SK-N-SH (cell line): ENCODE measurements at regions not wholly inside any gene's neighbourhood (a gene's known extent, or its start where the extent isn't known, plus 50 kb on each side); places are given as distances from the start of the nearest gene placed in this dataset.

Experiments used
- CTCF ChIA-PET: fragments of 300-600, 350-600 bp; formaldehyde crosslinking; extraction: SDS; loops from one replicate; lab custom pipeline; 2021; lab: Yijun Ruan, JAX
- POLR2A ChIA-PET: fragments of 350-600 bp; sonication (Branson Sonifier 250); formaldehyde crosslinking; extraction: SDS; loops from one replicate; lab custom pipeline; 2020; ENCODE audit warnings: antibody characterized with exemption, inconsistent platforms; lab: Yijun Ruan, JAX
- DNase-seq: peaks from one replicate; pipeline ENCODE4 v3.0.0; 2012
- H2AFZ ChIP-seq: fragments of 200-600 bp; sonication (generic); 2 replicates; pipeline ENCODE4 v1.8.1; 2016; ENCODE audit warnings: antibody characterized with exemption, mild to moderate bottlenecking, low read depth
- H3F3A ChIP-seq: fragments of 200-600 bp; sonication (generic); replicated peaks from 2 replicates; pipeline ENCODE3; 2016; ENCODE audit warnings: antibody characterized with exemption, mild to moderate bottlenecking; ENCODE audit not compliant: insufficient read depth
- H3K27ac ChIP-seq, 2 experiments: fragments of 200-500 bp in 1 of 2; fragments of 200-600 bp in 1 of 2; sonication (Bioruptor generic) in 1 of 2; sonication (generic), shearing (Covaris generic) in 1 of 2; 2 replicates each; pipeline versions ENCODE4 v1.5.1 to v1.6.1; 2014 to 2016; ENCODE audit warnings: low read depth in 2 of 2, inconsistent platforms in 1 of 2, low read length in 1 of 2, mild to moderate bottlenecking in 1 of 2, mixed read lengths in 1 of 2
- H3K27me3 ChIP-seq: fragments of 200-600 bp; sonication (generic), shearing (Covaris generic); 2 replicates; pipeline ENCODE4 v1.6.1; 2016; ENCODE audit warnings: mixed run types; ENCODE audit not compliant: insufficient read depth
- H3K36me3 ChIP-seq, 2 experiments: fragments of 200-500 bp in 1 of 2; fragments of 200-600 bp in 1 of 2; sonication (Bioruptor generic) in 1 of 2; sonication (generic) in 1 of 2; replicated peaks in 1 of 2; 2 replicates each; pipeline versions ENCODE3 to v1.5.1; 2014 to 2016; ENCODE audit warnings: low read length in 1 of 2, mild to moderate bottlenecking in 1 of 2; ENCODE audit not compliant: insufficient read depth in 2 of 2, control insufficient read depth in 1 of 2
- H3K4me1 ChIP-seq, 2 experiments: fragments of 200-500 bp in 1 of 2; fragments of 200-600 bp in 1 of 2; sonication (Bioruptor generic) in 1 of 2; sonication (generic), shearing (Covaris generic) in 1 of 2; 2 replicates each; pipeline versions ENCODE4 v1.5.1 to v1.6.1; 2014 to 2016; ENCODE audit warnings: low read depth in 1 of 2, low read length in 1 of 2, mixed run types in 1 of 2; ENCODE audit not compliant: insufficient read depth in 2 of 2, control insufficient read depth in 1 of 2
- H3K4me2 ChIP-seq: fragments of 200-600 bp; sonication (generic), shearing (Covaris generic); 2 replicates; pipeline ENCODE4 v1.6.1; 2017; ENCODE audit warnings: mixed run types
- H3K4me3 ChIP-seq, 2 experiments: fragments of 200-500 bp in 1 of 2; fragments of 200-600 bp in 1 of 2; sonication (Bioruptor generic) in 1 of 2; sonication (generic), shearing (Covaris generic) in 1 of 2; 2 replicates each; pipeline versions ENCODE4 v1.5.1 to v1.8.1; 2014 to 2016; ENCODE audit warnings: low read depth in 2 of 2, inconsistent platforms in 1 of 2, low read length in 1 of 2, mild to moderate bottlenecking in 1 of 2, mixed read lengths in 1 of 2, moderate library complexity in 1 of 2
- H3K79me2 ChIP-seq: fragments of 200-600 bp; sonication (generic); 2 replicates; pipeline ENCODE4 v1.8.1; 2017; ENCODE audit warnings: mild to moderate bottlenecking; ENCODE audit not compliant: insufficient read depth
- H3K9ac ChIP-seq: fragments of 200-600 bp; sonication (generic); 2 replicates; pipeline ENCODE4 v1.6.1; 2017; ENCODE audit warnings: mixed run types
- H3K9me2 ChIP-seq: fragments of 200-600 bp; sonication (generic); 2 replicates; pipeline ENCODE4 v1.6.1; 2017; ENCODE audit warnings: mixed run types
- H3K9me3 ChIP-seq: fragments of 200-600 bp; sonication (generic); 2 replicates; pipeline ENCODE4 v1.6.1; 2017; ENCODE audit warnings: mixed run types, mild to moderate bottlenecking, moderate library complexity
- H4K20me1 ChIP-seq: fragments of 200-600 bp; sonication (generic); 2 replicates; pipeline ENCODE4 v1.6.1; 2017; ENCODE audit warnings: mild to moderate bottlenecking, mixed run types; ENCODE audit not compliant: insufficient read depth
- CTCF ChIP-seq: fragments of 200-600 bp; sonication (generic); IDR thresholded peaks from 2 replicates; pipeline ENCODE4 v1.6.1; 2017; ENCODE audit warnings: antibody characterized with exemption, mild to moderate bottlenecking, moderate library complexity
- ELF1 ChIP-seq: IDR thresholded peaks from 2 replicates; pipeline ENCODE4 v1.4.0; 2012
- EZH2phosphoT487 ChIP-seq: fragments of 200-600 bp; sonication (generic); IDR thresholded peaks from 2 replicates; pipeline ENCODE4 v1.6.1; 2017; ENCODE audit warnings: low read depth, mixed run types, mild to moderate bottlenecking, antibody characterized with exemption, moderate library complexity, borderline replicate concordance
- FOXJ3 ChIP-seq: sonication (generic); formaldehyde crosslinking; IDR thresholded peaks from 2 replicates; pipeline ENCODE4 v1.5.1; 2020; ENCODE audit warnings: mild to moderate bottlenecking, missing genetic modification reagents
- GABPA ChIP-seq: IDR thresholded peaks from 2 replicates; pipeline ENCODE4 v1.4.0; 2012; ENCODE audit warnings: low read depth, mild to moderate bottlenecking
- IRF3 ChIP-seq: fragments of 150-350 bp; IDR thresholded peaks from 2 replicates; pipeline ENCODE4 v1.6.1; 2016; ENCODE audit warnings: mild to moderate bottlenecking, low read depth, low read length
- JUND ChIP-seq: IDR thresholded peaks from 2 replicates; pipeline ENCODE4 v1.4.0; 2012
- NFIC ChIP-seq: IDR thresholded peaks from 2 replicates; pipeline ENCODE4 v1.4.0; 2012; ENCODE audit warnings: borderline replicate concordance
- NRF1 ChIP-seq: IDR thresholded peaks from 2 replicates; pipeline ENCODE4 v1.6.1; 2012; ENCODE audit warnings: low read depth, mild to moderate bottlenecking, low read length
- RCOR1 ChIP-seq: fragments of 150-350 bp; IDR thresholded peaks from 2 replicates; pipeline ENCODE4 v1.6.1; 2017; ENCODE audit warnings: antibody characterized with exemption, low read length
- REST ChIP-seq: IDR thresholded peaks from 2 replicates; pipeline ENCODE4 v1.6.1; 2012; ENCODE audit warnings: mild to moderate bottlenecking, low read depth, low read length, moderate library complexity
- RFX5 ChIP-seq: IDR thresholded peaks from 2 replicates; pipeline ENCODE4 v1.6.1; 2012; ENCODE audit warnings: mild to moderate bottlenecking, improper control_type of control experiment, low read length
- RXRA ChIP-seq: IDR thresholded peaks from 2 replicates; pipeline ENCODE4 v1.4.0; 2012; ENCODE audit warnings: low read depth, mild to moderate bottlenecking, borderline replicate concordance
- SMC3 ChIP-seq: IDR thresholded peaks from 2 replicates; pipeline ENCODE4 v1.6.1; 2012; ENCODE audit warnings: low read depth, low read length, improper control_type of control experiment
- TAF1 ChIP-seq: IDR thresholded peaks from 2 replicates; pipeline ENCODE4 v1.6.1; 2012; ENCODE audit warnings: low read depth, mild to moderate bottlenecking, low read length, moderate library complexity, borderline replicate concordance
- TCF12 ChIP-seq: IDR thresholded peaks from 2 replicates; pipeline ENCODE4 v1.4.0; 2012
- TEAD4 ChIP-seq: IDR thresholded peaks from 2 replicates; pipeline ENCODE4 v1.4.0; 2012; ENCODE audit warnings: mild to moderate bottlenecking, borderline replicate concordance; ENCODE audit not compliant: insufficient read depth
- YY1 ChIP-seq: IDR thresholded peaks from 2 replicates; pipeline ENCODE4 v1.4.0; 2012; ENCODE audit warnings: low read depth, mild to moderate bottlenecking
- WGBS: methylation state at CpG from one replicate; pipeline ENCODE4 v1.1.6; 2017; ENCODE audit warnings: low lambda C conversion rate; 5-methylcytosine and 5-hydroxymethylcytosine counted together
- TF ChIP-seq, protein P1 (sequence below): IDR thresholded peaks from 2 replicates; pipeline ENCODE4; 2012

DNA sequence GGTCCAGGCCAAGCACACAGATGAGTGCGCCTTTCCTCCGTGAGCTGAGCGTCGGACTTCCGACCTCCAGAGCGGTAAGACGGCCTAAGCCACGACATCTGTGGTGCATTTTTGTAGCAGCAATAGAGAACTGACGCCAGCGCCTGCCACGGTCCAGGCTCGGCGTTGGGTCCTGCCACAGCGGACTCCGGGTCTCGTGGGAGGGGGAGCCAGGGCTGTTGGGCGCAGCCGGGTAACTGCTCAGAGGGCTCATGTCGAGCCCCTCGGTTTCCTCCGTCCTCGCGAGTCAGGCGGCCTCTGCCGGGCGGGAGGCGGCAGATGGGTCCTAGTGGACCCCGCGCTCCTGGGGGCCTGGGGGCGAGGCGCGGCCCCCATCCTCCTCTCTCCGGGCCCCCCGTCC, 216.1 kb downstream of the QKI start:
- Histone ChIP-seq H3K9me3 (no peaks in the 10 kb centered on the region), H3K27me3 (no peaks in the 10 kb centered on the region), H3K9ac (no peak overlapping the region), H3K36me3 (no peaks in the 10 kb centered on the region), H3K4me2 (no peak overlapping the region), H3K4me3 (no peak overlapping the region), H3K27ac (no peak overlapping the region), H2AFZ (no peak overlapping the region), H3F3A (no peaks in the 10 kb centered on the region), H4K20me1 (no peaks in the 10 kb centered on the region), H3K79me2 (no peaks in the 10 kb centered on the region), H3K4me1 (no peaks in the 10 kb centered on the region; a peak in 1 of 4 replicates), H3K9me2 (no peaks in the 10 kb centered on the region)
- CTCF ChIA-PET, result no interaction called here
- WGBS, result 85% methylated on average over 26 of the region's 34 CpGs
- no peak for DNase-seq
- POLR2A ChIA-PET, result no interaction called here
- TF ChIP-seq TCF12, result no peak
- TF ChIP-seq YY1, result no peak
- no peak for TF ChIP-seq EZH2phosphoT487
- TF ChIP-seq RCOR1, result no peak
- no peak for TF ChIP-seq NRF1
- no peak for TF ChIP-seq TEAD4
- no peak for TF ChIP-seq RFX5
- TF ChIP-seq, protein P1, sequence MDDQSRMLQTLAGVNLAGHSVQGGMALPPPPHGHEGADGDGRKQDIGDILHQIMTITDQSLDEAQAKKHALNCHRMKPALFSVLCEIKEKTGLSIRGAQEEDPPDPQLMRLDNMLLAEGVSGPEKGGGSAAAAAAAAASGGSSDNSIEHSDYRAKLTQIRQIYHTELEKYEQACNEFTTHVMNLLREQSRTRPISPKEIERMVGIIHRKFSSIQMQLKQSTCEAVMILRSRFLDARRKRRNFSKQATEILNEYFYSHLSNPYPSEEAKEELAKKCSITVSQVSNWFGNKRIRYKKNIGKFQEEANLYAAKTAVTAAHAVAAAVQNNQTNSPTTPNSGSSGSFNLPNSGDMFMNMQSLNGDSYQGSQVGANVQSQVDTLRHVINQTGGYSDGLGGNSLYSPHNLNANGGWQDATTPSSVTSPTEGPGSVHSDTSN, result no peak
- TF ChIP-seq RXRA, result no peak
- no peak for TF ChIP-seq GABPA
- TF ChIP-seq CTCF, result no peak
- TF ChIP-seq TAF1, result no peak
- TF ChIP-seq SMC3, result no peak
- no peak for TF ChIP-seq NFIC
- no peak for TF ChIP-seq JUND

DNA sequence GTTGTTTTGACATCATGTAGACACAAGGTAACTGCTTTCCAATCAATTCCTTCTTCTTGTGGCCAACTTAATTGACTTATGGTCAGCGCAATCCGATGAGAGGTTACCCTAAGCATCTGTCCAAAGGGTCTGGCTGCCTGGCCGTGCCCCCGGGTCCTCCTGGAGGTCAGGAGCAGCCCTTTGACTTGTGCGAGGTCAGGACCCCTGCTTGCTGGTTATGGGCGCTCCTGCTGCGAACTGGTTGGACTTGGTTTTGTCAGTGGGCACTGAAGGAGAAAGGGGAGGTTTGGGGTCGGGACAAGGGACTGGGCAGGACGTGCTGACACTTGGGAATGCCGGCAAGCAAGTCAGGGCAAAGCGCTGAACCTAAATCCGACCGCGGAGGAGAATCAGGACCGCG, 215.6 kb downstream of the QKI start:
- no peak overlapping the region for H3K9ac ChIP-seq
- H2AFZ ChIP-seq, result no peak overlapping the region
- H3K4me2 ChIP-seq, result no peak overlapping the region
- no peaks in the 10 kb centered on the region for H3K36me3 ChIP-seq
- H3K9me3 ChIP-seq, result no peaks in the 10 kb centered on the region
- no peaks in the 10 kb centered on the region for H4K20me1 ChIP-seq
- no peaks in the 10 kb centered on the region for H3K27me3 ChIP-seq
- H3K79me2 ChIP-seq, result no peaks in the 10 kb centered on the region
- 73% methylated on average over 14 of the region's 16 CpGs for whole genome bisulfite sequencing
- ChIA-PET CTCF (no interaction called here), POLR2A (no interaction called here)
- H3K4me3 ChIP-seq, result no peak overlapping the region
- no peak overlapping the region for H3K27ac ChIP-seq
- no peaks in the 10 kb centered on the region; a peak in 1 of 4 replicates for H3K4me1 ChIP-seq
- H3F3A ChIP-seq, result no peaks in the 10 kb centered on the region
- DNase-seq, result no peak
- H3K9me2 ChIP-seq, result no peaks in the 10 kb centered on the region
- no peak for TF ChIP-seq JUND
- TF ChIP-seq SMC3, result no peak
- no peak for TF ChIP-seq ELF1
- no peak for TF ChIP-seq EZH2phosphoT487
- no peak for TF ChIP-seq REST
- no peak for TF ChIP-seq FOXJ3 (CRISPR knock-in tag)
- no peak for TF ChIP-seq CTCF
- no peak for TF ChIP-seq TEAD4
- no peak for TF ChIP-seq IRF3
- no peak for TF ChIP-seq GABPA
- TF ChIP-seq NRF1, result no peak
